NCI-H2029 (cell line): ENCODE measurements at regions not wholly inside any gene's neighbourhood (a gene's known extent, or its start where the extent isn't known, plus 50 kb on each side); places are given as distances from the start of the nearest gene placed in this dataset.
"Not testable (repeated sequence)": the region's sequence is repeated elsewhere in the genome, so short reads cannot be mapped to it uniquely, and the experiment has no call there.

ENCODE experiments used
- DNase-seq: peaks from one replicate; lab custom pipeline; 2025; lab: John Stamatoyannopoulos, UW

DNA sequence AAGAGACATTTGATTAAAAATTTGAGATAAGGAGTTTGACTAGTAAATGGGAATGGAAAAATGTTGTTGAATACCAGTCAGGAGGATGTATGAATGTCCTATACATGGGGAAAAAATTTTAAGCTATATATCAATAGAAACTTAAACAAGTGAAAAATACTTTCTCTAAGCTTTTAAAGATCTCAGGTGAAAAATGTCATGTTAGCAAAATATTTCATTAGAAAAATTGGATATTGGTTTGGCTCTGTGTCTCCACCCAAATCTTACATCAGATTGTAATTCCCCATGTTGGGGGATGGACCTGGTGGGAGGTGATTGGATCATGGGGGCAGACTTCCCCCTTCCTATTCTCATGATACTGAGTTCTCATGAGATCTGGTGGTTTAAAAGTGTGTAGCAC is 279.6 kb upstream of the CADM2 start:
- DNase-seq, result no peak

DNA sequence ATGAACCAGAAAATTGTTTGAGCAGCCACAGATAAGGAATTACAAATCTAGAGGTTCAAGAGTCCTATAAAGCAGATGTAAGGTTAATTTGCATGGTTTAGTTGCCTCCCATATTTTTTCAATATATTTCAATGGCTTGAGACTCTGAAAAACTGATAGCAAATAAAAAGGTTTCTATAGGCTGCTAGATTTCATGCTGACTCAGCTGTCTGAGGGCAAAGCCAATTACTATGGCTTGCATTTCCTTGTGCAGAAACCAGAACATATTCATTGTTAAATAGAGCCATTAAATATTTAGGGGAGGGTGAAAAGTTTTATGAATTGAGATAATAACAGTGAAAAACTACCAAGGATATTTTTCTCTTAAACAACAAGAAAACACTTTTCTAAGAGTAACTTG is 278.1 kb upstream of the CADM2 start:
- no peak for DNase-seq

- DNase-seq, result no peak
Observed at GRCh38 chr3:84683493-84683892, 275.3 kb upstream of the CADM2 start.

GRCh38 chr3:84685467-84685866 is 273.3 kb upstream of the CADM2 start:
- no peak for DNase-seq

GRCh38 chr3:84692261-84692660 is 266.5 kb upstream of the CADM2 start:
- DNase-seq, result peak; percentile 17

DNA sequence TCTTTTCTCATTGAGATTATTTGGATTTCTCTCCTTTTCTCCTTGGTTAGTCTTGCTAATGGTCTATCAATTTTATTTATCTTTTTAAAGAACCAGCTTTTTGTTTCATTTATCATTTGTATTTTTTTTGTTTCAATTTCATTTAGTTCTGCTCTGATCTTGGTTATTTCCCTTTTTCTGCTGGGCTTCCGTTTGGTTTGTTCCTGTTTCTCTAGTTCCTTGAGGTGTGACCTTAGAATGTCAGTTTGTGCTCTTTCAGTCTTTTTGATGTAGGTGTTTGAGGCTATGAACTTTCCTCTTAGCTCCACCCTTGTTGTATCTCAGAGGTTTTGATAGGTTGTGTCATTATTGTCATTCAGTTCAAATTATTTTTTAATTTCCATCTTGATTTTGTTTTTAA is 248.5 kb upstream of the CADM2 start:
- not testable (repeated sequence) for DNase-seq

DNA sequence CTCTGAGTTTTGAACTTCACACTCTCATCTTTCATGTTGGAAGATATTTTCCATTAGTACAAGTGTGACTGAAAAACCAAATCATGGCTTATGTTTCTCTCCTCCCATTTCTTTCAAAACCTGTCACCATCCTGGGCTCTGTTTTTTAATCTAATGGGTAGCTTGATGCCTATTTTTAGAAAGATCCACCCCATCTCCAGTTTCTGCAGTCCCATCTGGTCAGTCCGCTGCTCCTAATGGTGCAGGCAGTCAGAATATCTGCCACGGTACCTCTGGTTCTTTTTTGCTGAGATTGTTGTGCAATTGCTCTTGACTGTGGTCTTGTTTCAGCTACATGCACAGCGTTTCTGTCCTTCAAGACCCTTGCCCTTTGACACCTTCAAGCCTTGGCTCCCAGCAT is 240.9 kb upstream of the CADM2 start:
- DNase-seq, result no peak

DNA sequence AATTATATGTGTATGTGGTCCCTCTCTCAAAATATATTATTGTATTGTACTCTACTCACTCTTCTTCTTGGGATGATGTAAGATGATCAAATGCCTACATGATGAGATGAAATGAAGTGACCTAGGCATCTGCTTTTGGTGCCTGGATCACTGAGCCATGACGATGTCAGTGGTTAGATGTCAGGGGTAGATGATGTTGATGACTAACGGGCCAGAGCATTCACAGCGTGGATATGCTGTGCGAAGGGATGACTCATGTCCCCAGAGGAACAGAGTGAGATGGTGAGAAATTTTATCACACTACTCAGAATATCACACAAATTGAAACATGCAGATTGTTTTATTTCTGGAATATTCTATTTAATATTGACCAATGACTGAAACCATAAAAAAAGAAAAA is 233.9 kb upstream of the CADM2 start:
- DNase-seq, result no peak

- DNase-seq, result no peak
Observed at GRCh38 chr3:84727616-84728015, 231.2 kb upstream of the CADM2 start.

GRCh38 chr3:84734731-84735130 is 224.1 kb upstream of the CADM2 start:
- not testable (repeated sequence) for DNase-seq

- no peak for DNase-seq
Observed at GRCh38 chr3:84738086-84738485, 220.7 kb upstream of the CADM2 start.

- DNase-seq, result no peak
Observed at GRCh38 chr3:84742915-84743425, 215.8 kb upstream of the CADM2 start.

DNA sequence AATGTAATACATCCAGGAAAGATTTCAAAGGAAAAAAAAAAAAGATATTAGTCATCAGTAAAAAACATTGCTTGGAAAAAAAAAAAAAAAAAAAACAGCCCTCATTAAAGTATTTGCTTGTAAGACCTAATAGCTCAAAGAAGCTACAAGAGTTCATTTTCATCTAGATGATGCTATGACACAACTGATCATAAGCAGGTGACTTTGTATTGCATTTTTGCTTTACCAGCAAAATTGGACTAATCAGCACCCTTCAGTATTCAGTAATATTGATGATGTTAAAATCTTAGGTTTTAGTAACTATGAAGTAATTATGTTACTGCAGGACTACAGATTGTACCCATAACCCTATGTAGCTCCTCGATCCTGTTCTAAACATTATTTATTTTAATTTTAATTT is 214.7 kb upstream of the CADM2 start:
- no peak for DNase-seq

DNA sequence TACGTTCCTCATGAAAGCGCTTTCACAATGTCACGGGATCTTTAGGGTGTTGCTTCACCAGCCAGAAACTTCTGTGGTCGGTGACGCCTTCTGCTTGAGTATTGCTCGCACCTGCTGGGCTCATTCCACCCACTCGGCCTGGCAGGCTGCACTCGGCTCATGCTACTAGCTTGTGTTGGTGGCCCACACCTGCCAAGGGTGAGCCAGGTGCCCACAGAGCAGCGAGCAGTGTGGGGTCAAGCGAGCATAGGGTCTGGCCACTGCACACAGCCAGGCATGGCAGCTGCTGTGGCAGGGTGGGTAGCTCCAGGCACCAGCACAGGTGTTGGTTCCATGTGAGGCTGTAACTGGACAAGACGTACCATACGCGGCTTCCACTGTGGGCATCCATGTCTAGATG is 202.9 kb upstream of the CADM2 start:
- DNase-seq, result no peak

GRCh38 chr3:84759361-84759760 is 199.4 kb upstream of the CADM2 start:
- no peak for DNase-seq

DNA sequence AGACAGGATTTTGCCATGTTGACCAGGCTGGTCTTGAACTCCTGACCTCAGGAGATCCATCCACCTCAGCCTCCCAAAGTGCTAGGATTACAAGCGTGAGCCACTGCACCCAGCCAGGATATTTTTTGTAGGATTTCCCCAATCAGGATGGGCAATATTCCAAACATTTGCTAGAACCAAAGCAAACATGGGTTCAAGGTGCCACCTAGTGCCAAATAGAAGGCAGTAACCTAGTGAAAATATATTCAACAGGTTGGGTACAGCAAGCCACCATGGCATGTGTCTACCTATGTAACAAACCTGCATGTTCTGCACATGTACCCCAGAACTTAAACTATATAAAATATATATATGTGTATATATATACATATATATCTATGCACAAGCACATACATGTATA is 185.9 kb upstream of the CADM2 start:
- peak; percentile 17 for DNase-seq

DNA sequence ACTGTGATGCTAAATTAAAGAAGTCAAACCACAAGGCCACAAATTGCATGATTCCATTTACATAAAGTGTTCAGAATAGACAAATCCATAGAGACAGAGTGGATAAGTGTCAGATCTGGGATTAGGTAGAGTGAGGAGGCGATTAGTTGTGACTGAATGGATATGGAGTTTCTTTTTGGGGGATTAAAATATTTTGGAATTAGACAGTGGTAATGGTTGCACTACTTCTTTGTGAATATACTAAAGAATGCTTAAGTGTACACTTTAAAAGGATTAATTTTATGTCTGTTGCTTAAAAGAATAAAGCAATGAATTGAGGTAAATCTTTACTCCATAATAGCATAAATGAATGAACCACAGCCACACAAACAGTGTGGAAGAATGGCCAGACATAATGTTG is 175.5 kb upstream of the CADM2 start:
- no peak for DNase-seq

- no peak for DNase-seq
Observed at GRCh38 chr3:84789961-84790360, 168.8 kb upstream of the CADM2 start.

DNA sequence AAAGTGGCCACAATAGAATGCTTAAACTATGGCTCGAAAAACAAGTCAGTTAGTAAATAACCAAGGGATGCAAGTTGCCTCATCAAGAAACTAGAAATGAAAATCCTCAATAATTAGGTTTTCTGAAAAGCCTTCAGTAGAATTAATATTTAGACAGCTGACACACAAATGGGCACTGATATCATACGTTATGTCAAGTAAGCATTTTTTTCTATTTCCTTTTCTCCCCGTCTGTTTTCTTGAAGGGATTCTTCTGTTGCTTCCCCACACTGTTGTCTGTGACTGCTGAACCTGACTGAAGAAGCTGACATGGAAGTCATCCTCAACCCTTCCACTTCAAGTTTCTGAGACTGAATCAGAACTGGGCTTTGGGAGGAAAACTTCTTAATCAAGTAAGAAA is 151.8 kb upstream of the CADM2 start:
- no peak for DNase-seq

GRCh38 chr3:84820126-84820525 is 138.7 kb upstream of the CADM2 start:
- DNase-seq, result no peak

DNA sequence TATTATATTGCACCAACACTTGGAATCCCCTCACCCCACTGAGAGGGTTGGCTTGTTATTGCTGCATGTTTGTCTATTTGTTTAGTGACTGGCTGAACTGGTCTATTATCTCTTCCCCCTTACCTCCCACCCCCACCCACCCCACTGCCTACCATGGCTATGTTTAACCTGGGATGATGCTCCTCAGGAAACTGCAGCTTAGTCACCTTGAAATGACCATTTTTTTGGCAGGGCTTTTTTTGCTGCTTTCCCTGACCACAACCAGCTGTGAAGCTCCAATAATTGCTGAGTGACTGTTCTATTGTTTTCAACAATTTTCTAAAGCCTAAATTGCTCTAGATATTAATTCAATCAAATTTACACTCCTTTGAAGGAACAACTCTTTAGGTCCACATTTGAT is 137.9 kb upstream of the CADM2 start:
- peak; percentile 56 for DNase-seq

DNA sequence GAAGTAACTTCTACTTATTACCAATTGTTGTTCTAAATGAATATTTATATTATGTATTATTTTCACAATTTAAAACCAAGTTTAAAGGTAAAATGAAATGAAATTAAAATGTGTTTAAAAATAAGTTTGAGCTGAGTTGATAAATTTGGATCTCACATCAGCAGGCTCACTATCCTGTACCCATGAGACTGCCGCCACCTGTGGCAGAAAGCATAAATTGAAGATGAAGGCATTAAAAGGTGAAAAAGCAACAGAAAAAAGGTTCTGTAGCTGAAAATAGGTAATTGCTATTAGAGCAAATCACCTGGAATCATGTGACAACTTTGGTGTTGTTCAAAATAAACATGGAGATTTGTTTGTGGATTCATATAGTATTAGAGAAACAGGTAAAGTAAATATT is 133.0 kb upstream of the CADM2 start:
- no peak for DNase-seq

DNA sequence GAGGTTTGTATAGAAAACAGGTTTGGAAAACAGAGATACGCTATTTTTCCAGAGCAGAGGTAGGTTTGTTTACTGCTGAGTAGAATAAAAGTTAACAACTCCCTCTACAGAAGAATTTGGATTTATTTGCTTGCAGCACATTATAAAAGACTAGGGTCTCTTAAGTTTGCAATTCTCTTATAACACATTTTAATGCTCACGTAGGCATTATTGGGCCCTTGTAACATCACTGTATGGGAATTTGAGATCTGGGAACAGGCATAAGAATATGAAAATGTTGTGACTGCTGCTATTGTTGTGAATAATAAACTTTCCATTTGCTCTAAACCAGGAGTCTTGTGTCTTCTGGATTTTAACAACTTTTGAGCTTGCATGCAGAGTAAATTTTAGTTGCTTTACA is 128.3 kb upstream of the CADM2 start:
- DNase-seq, result no peak

DNA sequence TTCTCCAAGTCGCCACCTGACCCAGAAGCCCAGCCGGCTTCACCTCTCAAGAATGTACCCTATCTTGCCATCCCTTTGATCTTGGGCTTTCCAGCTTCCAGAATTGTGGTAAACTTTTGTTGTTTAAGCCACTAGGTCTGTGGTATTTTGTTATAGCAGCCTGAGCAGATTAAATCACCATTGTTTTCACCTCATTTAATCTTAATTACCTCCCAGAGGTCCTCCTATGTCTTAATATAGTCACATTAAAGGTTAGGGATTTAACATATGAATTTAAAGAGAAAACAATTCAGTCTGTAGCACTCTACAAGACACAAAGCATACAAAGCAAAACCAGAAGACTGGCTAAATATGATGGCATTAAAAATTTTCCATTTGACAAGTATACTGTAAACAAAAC is 123.4 kb upstream of the CADM2 start:
- DNase-seq, result no peak

DNA sequence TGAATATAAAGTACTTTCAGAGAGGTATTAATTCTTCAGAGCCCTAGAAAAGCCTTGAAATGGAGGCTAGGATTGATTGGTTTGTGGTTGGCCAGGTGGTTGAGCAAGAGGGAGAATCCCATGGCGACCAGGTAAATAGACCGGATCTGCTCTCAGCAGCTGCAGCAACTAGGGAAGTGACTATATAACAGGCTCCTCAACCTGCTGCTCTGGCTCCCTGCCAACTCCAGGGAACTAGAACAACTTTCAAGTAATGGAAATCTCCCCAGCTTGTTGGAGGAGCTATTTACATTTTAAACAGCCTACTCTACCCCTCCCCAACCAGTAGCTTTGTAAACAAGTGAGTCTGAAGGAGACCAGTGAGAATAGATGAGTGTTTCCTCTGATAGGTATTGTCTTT is 121.8 kb upstream of the CADM2 start:
- DNase-seq, result peak; percentile 96
